ENCODE measurements at regions not wholly inside any gene's neighbourhood (a gene's known extent, or its start where the extent isn't known, plus 50 kb on each side); places are given as distances from the start of the nearest gene placed in this dataset.
"Not testable (repeated sequence)": the region's sequence is repeated elsewhere in the genome, so short reads cannot be mapped to it uniquely, and the experiment has no call there.

- H3K36me3 ChIP-seq (ENCODE audit: control insufficient read depth in 2 of 2, insufficient read depth in 2 of 2, low read length in 1 of 2) = no peaks in the 10 kb centered on the region
- 98% methylated on average over 3 of the region's 3 CpGs for WGBS
- H3K27ac ChIP-seq (ENCODE audit: low read depth in 1 of 2, low read length in 1 of 2) = no peak overlapping the region
- H3K4me1 ChIP-seq (ENCODE audit: control insufficient read depth in 2 of 2, insufficient read depth in 2 of 2, low read length in 2 of 2) = no peaks in the 10 kb centered on the region
- no peaks in the 10 kb centered on the region for H3K9me3 ChIP-seq (ENCODE audit: control insufficient read depth in 2 of 2, insufficient read depth in 1 of 2, low read length in 1 of 2)
- no peak overlapping the region for H3K4me3 ChIP-seq (ENCODE audit: low read length in 2 of 2)
- DNase-seq (ENCODE audit: low read depth in 6 of 9, low spot score in 9 of 9) = no peak
- no peaks in the 10 kb centered on the region for H3K27me3 ChIP-seq (ENCODE audit: control insufficient read depth in 2 of 2, insufficient read depth in 1 of 2, low read length in 1 of 2)
Observed at GRCh38 chr5:92022415-92023140, 639.5 kb upstream of the ARRDC3 start.

GRCh38 chr5:92019376-92019990 lies 636.4 kb upstream of the ARRDC3 start:
- DNase-seq (ENCODE audit: low read depth in 6 of 9, low spot score in 9 of 9) = no peak
- WGBS = 88% methylated on average over 2 of the region's 2 CpGs

DNA sequence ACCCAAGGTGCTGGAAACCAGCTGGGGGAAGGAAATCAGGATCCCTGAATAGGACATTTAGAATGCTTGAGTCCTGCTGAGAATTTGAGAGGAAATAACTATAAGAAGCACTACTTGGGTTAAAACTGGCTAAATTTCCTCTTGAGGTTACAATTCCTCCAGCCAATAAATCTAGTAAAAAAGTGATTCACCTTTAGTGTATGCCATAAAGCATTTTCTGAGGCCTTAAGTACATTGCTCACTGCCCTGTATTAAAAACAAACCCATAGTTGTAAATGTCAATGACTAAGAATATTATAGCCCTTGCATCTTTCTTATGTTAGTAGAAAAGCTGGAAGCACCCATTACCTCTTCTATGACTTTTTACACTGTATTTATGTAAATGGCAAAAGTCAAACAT lies 634.7 kb upstream of the ARRDC3 start:
- no peak overlapping the region for H3K4me3 ChIP-seq (ENCODE audit: low read length in 2 of 2)
- H3K4me1 ChIP-seq (ENCODE audit: control insufficient read depth in 2 of 2, insufficient read depth in 2 of 2, low read length in 2 of 2) = no peaks in the 10 kb centered on the region
- H3K36me3 ChIP-seq (ENCODE audit: control insufficient read depth in 2 of 2, insufficient read depth in 2 of 2, low read length in 1 of 2) = no peaks in the 10 kb centered on the region
- no peak for DNase-seq (ENCODE audit: low read depth in 6 of 9, low spot score in 9 of 9)
- H3K27ac ChIP-seq (ENCODE audit: low read depth in 1 of 2, low read length in 1 of 2) = no peak overlapping the region
- no peaks in the 10 kb centered on the region for H3K27me3 ChIP-seq (ENCODE audit: control insufficient read depth in 2 of 2, insufficient read depth in 1 of 2, low read length in 1 of 2)
- H3K9me3 ChIP-seq (ENCODE audit: control insufficient read depth in 2 of 2, insufficient read depth in 1 of 2, low read length in 1 of 2) = no peaks in the 10 kb centered on the region

More at GRCh38 chr5:92019376-92019990, 636.4 kb upstream of the ARRDC3 start:
- no peaks in the 10 kb centered on the region for H3K4me1 ChIP-seq (ENCODE audit: control insufficient read depth in 2 of 2, insufficient read depth in 2 of 2, low read length in 2 of 2)
- H3K27ac ChIP-seq (ENCODE audit: low read depth in 1 of 2, low read length in 1 of 2) = no peak overlapping the region
- H3K9me3 ChIP-seq (ENCODE audit: control insufficient read depth in 2 of 2, insufficient read depth in 1 of 2, low read length in 1 of 2) = no peaks in the 10 kb centered on the region
- no peak overlapping the region for H3K4me3 ChIP-seq (ENCODE audit: low read length in 2 of 2)
- no peaks in the 10 kb centered on the region for H3K36me3 ChIP-seq (ENCODE audit: control insufficient read depth in 2 of 2, insufficient read depth in 2 of 2, low read length in 1 of 2)
- H3K27me3 ChIP-seq (ENCODE audit: control insufficient read depth in 2 of 2, insufficient read depth in 1 of 2, low read length in 1 of 2) = no peaks in the 10 kb centered on the region

DNA sequence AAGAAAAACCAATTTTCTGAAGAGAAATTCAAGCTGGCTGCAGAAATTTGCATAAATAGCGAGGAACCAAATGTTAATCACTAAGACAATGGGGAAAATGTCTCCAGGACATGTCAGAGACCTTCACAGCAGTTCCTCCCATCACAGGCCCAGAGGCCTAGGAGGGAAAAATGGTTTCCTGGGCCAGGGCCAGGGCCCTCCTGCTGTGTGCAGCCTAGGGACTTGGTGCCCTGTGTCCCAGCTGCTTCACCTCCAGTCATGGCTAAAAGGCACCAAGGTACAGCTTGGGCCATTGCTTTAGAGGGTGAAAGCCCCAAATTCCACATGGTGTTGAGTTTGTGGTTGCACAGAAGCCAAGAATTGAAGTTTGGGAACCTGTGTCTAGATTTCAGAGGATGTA lies 628.7 kb upstream of the ARRDC3 start:
- not testable (repeated sequence) for H3K36me3 ChIP-seq (ENCODE audit: control insufficient read depth in 2 of 2, insufficient read depth in 2 of 2, low read length in 1 of 2); H3K4me1 ChIP-seq (ENCODE audit: control insufficient read depth in 2 of 2, insufficient read depth in 2 of 2, low read length in 2 of 2); H3K27ac ChIP-seq (ENCODE audit: low read depth in 1 of 2, low read length in 1 of 2); DNase-seq (ENCODE audit: low read depth in 6 of 9, low spot score in 9 of 9); H3K27me3 ChIP-seq (ENCODE audit: control insufficient read depth in 2 of 2, insufficient read depth in 1 of 2, low read length in 1 of 2); H3K9me3 ChIP-seq (ENCODE audit: control insufficient read depth in 2 of 2, insufficient read depth in 1 of 2, low read length in 1 of 2); H3K4me3 ChIP-seq (ENCODE audit: low read length in 2 of 2)
- WGBS = 69% methylated on average over 1 of the region's 1 CpG

GRCh38 chr5:92003806-92004205 lies 620.7 kb upstream of the ARRDC3 start:
- Histone ChIP-seq H3K27ac (ENCODE audit: low read depth in 1 of 2, low read length in 1 of 2) (no peak overlapping the region), H3K9me3 (ENCODE audit: control insufficient read depth in 2 of 2, insufficient read depth in 1 of 2, low read length in 1 of 2) (no peaks in the 10 kb centered on the region), H3K4me3 (ENCODE audit: low read length in 2 of 2) (no peak overlapping the region), H3K4me1 (ENCODE audit: control insufficient read depth in 2 of 2, insufficient read depth in 2 of 2, low read length in 2 of 2) (no peaks in the 10 kb centered on the region), H3K36me3 (ENCODE audit: control insufficient read depth in 2 of 2, insufficient read depth in 2 of 2, low read length in 1 of 2) (no peaks in the 10 kb centered on the region), H3K27me3 (ENCODE audit: control insufficient read depth in 2 of 2, insufficient read depth in 1 of 2, low read length in 1 of 2) (no peaks in the 10 kb centered on the region)
- 93% methylated on average over 5 of the region's 5 CpGs for WGBS
- DNase-seq (ENCODE audit: low read depth in 6 of 9, low spot score in 9 of 9) = no peak

- no peak for DNase-seq (ENCODE audit: low read depth in 6 of 9, low spot score in 9 of 9)
- 93% methylated on average over 4 of the region's 4 CpGs for WGBS
- Histone ChIP-seq H3K27me3 (ENCODE audit: control insufficient read depth in 2 of 2, insufficient read depth in 1 of 2, low read length in 1 of 2) (no peaks in the 10 kb centered on the region), H3K27ac (ENCODE audit: low read depth in 1 of 2, low read length in 1 of 2) (no peak overlapping the region), H3K4me3 (ENCODE audit: low read length in 2 of 2) (no peak overlapping the region), H3K4me1 (ENCODE audit: control insufficient read depth in 2 of 2, insufficient read depth in 2 of 2, low read length in 2 of 2) (no peaks in the 10 kb centered on the region), H3K36me3 (ENCODE audit: control insufficient read depth in 2 of 2, insufficient read depth in 2 of 2, low read length in 1 of 2) (no peaks in the 10 kb centered on the region), H3K9me3 (ENCODE audit: control insufficient read depth in 2 of 2, insufficient read depth in 1 of 2, low read length in 1 of 2) (no peaks in the 10 kb centered on the region)
Observed at GRCh38 chr5:92002721-92003274, 619.7 kb upstream of the ARRDC3 start.

- 69% methylated on average over 3 of the region's 3 CpGs for WGBS
- no peak overlapping the region for H3K27ac ChIP-seq (ENCODE audit: low read depth in 1 of 2, low read length in 1 of 2)
- H3K4me1 ChIP-seq (ENCODE audit: control insufficient read depth in 2 of 2, insufficient read depth in 2 of 2, low read length in 2 of 2) = no peaks in the 10 kb centered on the region
- H3K36me3 ChIP-seq (ENCODE audit: control insufficient read depth in 2 of 2, insufficient read depth in 2 of 2, low read length in 1 of 2) = no peaks in the 10 kb centered on the region
- no peaks in the 10 kb centered on the region for H3K9me3 ChIP-seq (ENCODE audit: control insufficient read depth in 2 of 2, insufficient read depth in 1 of 2, low read length in 1 of 2)
- no peak overlapping the region for H3K4me3 ChIP-seq (ENCODE audit: low read length in 2 of 2)
- DNase-seq (ENCODE audit: low read depth in 6 of 9, low spot score in 9 of 9) = no peak
- H3K27me3 ChIP-seq (ENCODE audit: control insufficient read depth in 2 of 2, insufficient read depth in 1 of 2, low read length in 1 of 2) = no peaks in the 10 kb centered on the region
Observed at GRCh38 chr5:91998774-91999173, 615.7 kb upstream of the ARRDC3 start.

DNA sequence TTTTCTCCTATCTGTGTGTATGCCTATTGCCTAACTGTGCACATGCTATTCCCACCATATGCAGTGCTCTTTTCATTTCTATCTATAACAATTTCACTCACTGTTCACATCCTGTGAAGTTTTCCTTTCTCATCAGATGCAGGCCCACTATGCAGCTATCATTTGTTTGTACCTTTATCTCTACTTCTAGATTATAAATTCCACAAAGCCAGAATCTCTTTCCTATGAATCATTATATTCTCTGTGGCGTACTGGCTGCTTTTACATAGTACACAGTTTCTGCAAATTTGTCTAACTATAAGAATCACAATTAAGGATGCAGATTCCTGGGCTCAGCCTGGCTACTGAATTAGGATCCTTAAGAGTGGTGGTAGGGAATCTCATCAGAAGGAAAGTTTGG lies 600.8 kb upstream of the ARRDC3 start:
- Histone ChIP-seq H3K4me1 (ENCODE audit: control insufficient read depth in 2 of 2, insufficient read depth in 2 of 2, low read length in 2 of 2) (no peaks in the 10 kb centered on the region), H3K4me3 (ENCODE audit: low read length in 2 of 2) (no peak overlapping the region), H3K9me3 (ENCODE audit: control insufficient read depth in 2 of 2, insufficient read depth in 1 of 2, low read length in 1 of 2) (no peaks in the 10 kb centered on the region), H3K27me3 (ENCODE audit: control insufficient read depth in 2 of 2, insufficient read depth in 1 of 2, low read length in 1 of 2) (no peaks in the 10 kb centered on the region), H3K27ac (ENCODE audit: low read depth in 1 of 2, low read length in 1 of 2) (no peak overlapping the region), H3K36me3 (ENCODE audit: control insufficient read depth in 2 of 2, insufficient read depth in 2 of 2, low read length in 1 of 2) (no peaks in the 10 kb centered on the region)
- no peak for DNase-seq (ENCODE audit: low read depth in 6 of 9, low spot score in 9 of 9)
- 94% methylated on average over 1 of the region's 1 CpG for WGBS

DNA sequence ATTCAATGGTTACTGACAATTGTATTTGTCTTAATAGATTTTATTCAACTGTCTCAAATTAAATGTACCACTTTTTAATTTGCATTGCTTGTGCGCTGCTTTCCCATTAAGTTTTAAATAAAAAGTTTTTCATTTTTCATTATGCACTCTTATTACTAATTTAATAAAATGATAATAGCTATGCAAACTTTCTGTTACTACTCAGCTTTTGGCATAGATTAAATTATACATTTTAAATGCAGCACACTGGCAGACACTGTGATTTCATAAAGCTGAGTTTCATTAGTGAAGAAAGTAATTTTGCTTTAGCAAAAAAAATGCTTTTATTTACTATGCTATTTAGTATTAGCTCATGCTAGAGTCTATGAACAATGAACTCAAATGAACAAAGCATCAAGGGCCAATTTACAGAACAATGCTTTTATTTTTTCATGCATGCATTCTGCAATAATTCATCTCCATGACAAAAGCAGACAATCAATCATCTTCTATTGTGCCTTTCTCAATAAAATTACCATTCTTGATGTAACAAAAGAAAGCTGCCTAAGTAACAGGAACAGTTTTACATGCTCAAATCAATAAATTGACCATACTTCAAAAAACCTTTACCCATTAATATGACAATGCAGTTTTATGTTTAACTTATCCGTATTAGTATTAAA lies 595.2 kb upstream of the ARRDC3 start:
- no peaks in the 10 kb centered on the region for H3K9me3 ChIP-seq (ENCODE audit: control insufficient read depth in 2 of 2, insufficient read depth in 1 of 2, low read length in 1 of 2)
- no peaks in the 10 kb centered on the region for H3K27me3 ChIP-seq (ENCODE audit: control insufficient read depth in 2 of 2, insufficient read depth in 1 of 2, low read length in 1 of 2)
- H3K27ac ChIP-seq (ENCODE audit: low read depth in 1 of 2, low read length in 1 of 2) = no peak overlapping the region
- H3K4me1 ChIP-seq (ENCODE audit: control insufficient read depth in 2 of 2, insufficient read depth in 2 of 2, low read length in 2 of 2) = no peaks in the 10 kb centered on the region
- H3K36me3 ChIP-seq (ENCODE audit: control insufficient read depth in 2 of 2, insufficient read depth in 2 of 2, low read length in 1 of 2) = no peaks in the 10 kb centered on the region
- no peak for DNase-seq (ENCODE audit: low read depth in 6 of 9, low spot score in 9 of 9)
- 90% methylated on average over 2 of the region's 2 CpGs for WGBS
- no peak overlapping the region for H3K4me3 ChIP-seq (ENCODE audit: low read length in 2 of 2)
